ENCODE measurements at regions not wholly inside any gene's neighbourhood (a gene's known extent, or its start where the extent isn't known, plus 50 kb on each side); places are given as distances from the start of the nearest gene placed in this dataset.

DNA sequence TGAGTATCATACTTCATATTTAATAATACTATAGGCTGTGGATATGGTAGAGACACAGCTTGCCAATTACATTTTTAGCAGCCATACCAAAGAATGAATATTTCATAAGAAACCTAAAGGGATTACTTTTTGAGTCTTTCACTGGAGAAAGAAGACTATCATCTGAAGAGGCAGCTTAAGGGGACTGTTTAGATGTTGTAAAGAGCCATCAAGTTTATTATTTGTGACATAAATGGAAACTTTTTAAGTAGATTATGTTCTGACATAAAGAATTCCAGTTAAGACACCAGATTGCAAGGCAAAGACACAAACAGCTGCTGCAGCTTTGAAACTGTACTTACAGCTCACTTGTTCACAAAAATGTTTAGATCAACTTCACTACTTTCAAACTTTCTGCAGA lies 429.4 kb downstream of the TFAP2A start:
- Histone ChIP-seq H3K4me3 (replicated peaks in 1 of 2; ENCODE audit: low read depth in 1 of 2, low read length in 2 of 2) (no peak overlapping the region), H3K79me2 (ENCODE audit: insufficient read depth, low read length) (no peaks in the 10 kb centered on the region), H3K36me3 (ENCODE audit: control insufficient read depth in 1 of 2, insufficient read depth in 2 of 2, low read length in 2 of 2) (no peaks in the 10 kb centered on the region), H3K9ac (ENCODE audit: low read length) (no peak overlapping the region), H3K9me3 (ENCODE audit: control insufficient read depth in 1 of 2, insufficient read depth in 1 of 2, low read depth in 1 of 2, low read length in 2 of 2) (no peaks in the 10 kb centered on the region), H2AFZ (ENCODE audit: low read depth, low read length, poor library complexity, severe bottlenecking) (no peak overlapping the region), H3K9me2 (ENCODE audit: insufficient read depth) (no peaks in the 10 kb centered on the region), H3K27ac (ENCODE audit: low read depth, low read length) (no peak overlapping the region), H3K27me3 (ENCODE audit: insufficient read depth, low read length) (no peaks in the 10 kb centered on the region), H3K4me2 (ENCODE audit: low read length) (no peak overlapping the region), H4K20me1 (ENCODE audit: insufficient read depth) (no peaks in the 10 kb centered on the region), H3K4me1 (ENCODE audit: control insufficient read depth in 1 of 2, insufficient read depth in 2 of 2, low read length in 2 of 2) (no peaks in the 10 kb centered on the region)
- no peak for TF ChIP-seq POLR2AphosphoS5 (IDR thresholded peaks at IDR 0.05; ENCODE audit: low read depth, low read length)
- TF ChIP-seq ZFX (IDR thresholded peaks at IDR 0.05): no peak
- TF ChIP-seq JUND (IDR thresholded peaks at IDR 0.05): no peak
- no peak for TF ChIP-seq ELF1 (IDR thresholded peaks at IDR 0.05; ENCODE audit: borderline replicate concordance, low read depth)
- TF ChIP-seq TCF7L2 (IDR thresholded peaks at IDR 0.05; ENCODE audit: borderline replicate concordance, extremely low read depth, insufficient read depth, insufficient read length): no peak
- TF ChIP-seq, protein P1, sequence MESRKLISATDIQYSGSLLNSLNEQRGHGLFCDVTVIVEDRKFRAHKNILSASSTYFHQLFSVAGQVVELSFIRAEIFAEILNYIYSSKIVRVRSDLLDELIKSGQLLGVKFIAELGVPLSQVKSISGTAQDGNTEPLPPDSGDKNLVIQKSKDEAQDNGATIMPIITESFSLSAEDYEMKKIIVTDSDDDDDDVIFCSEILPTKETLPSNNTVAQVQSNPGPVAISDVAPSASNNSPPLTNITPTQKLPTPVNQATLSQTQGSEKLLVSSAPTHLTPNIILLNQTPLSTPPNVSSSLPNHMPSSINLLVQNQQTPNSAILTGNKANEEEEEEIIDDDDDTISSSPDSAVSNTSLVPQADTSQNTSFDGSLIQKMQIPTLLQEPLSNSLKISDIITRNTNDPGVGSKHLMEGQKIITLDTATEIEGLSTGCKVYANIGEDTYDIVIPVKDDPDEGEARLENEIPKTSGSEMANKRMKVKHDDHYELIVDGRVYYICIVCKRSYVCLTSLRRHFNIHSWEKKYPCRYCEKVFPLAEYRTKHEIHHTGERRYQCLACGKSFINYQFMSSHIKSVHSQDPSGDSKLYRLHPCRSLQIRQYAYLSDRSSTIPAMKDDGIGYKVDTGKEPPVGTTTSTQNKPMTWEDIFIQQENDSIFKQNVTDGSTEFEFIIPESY (IDR thresholded peaks at IDR 0.05; ENCODE audit: extremely low read depth, insufficient replicate concordance, low read length): no peak
- no peak for TF ChIP-seq SIN3A (IDR thresholded peaks at IDR 0.05; ENCODE audit: low read depth)
- POLR2A ChIA-PET: no interaction called here
- BruUV-seq (replicated peaks): no TSS peak
- ATAC-seq (no peak), DNase-seq (ENCODE audit: low read depth, low spot score) (no peak)
- RAD21 ChIA-PET (ENCODE audit: low non-redundant PET in 1 of 2, low total read pairs in 2 of 2, uncharacterized antibody in 2 of 2, unreplicated experiment in 2 of 2): no interaction called here
- CTCF ChIA-PET: no interaction called here
- intact Hi-C loops (cut with micrococcal nuclease): no loop called here

DNA sequence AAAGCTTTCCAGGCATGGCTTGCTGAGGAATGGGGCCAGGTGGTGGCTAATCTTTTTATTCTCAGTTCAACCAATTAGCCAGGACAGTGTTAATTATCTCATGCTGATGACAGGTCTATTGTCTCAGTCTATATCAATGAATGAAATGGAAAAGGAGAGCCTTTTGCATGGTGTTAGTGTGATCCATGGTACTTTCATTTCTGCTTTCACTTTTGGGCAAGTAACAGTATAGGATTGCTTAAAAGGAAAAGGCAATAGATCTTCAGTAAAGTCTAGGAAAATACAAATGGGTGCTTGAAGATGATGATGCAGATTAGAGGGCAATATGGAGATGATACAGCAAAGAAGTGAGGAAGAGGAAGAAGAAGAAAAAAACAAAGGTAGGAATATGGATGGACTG lies 430.3 kb downstream of the TFAP2A start:
- Histone ChIP-seq H3K27me3 (ENCODE audit: insufficient read depth, low read length) (no peaks in the 10 kb centered on the region), H3K9me2 (ENCODE audit: insufficient read depth) (no peaks in the 10 kb centered on the region), H3K4me3 (replicated peaks in 1 of 2; ENCODE audit: low read depth in 1 of 2, low read length in 2 of 2) (no peak overlapping the region), H4K20me1 (ENCODE audit: insufficient read depth) (no peaks in the 10 kb centered on the region), H3K4me2 (ENCODE audit: low read length) (no peak overlapping the region), H2AFZ (ENCODE audit: low read depth, low read length, poor library complexity, severe bottlenecking) (no peak overlapping the region), H3K9me3 (ENCODE audit: control insufficient read depth in 1 of 2, insufficient read depth in 1 of 2, low read depth in 1 of 2, low read length in 2 of 2) (no peaks in the 10 kb centered on the region), H3K36me3 (ENCODE audit: control insufficient read depth in 1 of 2, insufficient read depth in 2 of 2, low read length in 2 of 2) (no peaks in the 10 kb centered on the region), H3K4me1 (ENCODE audit: control insufficient read depth in 1 of 2, insufficient read depth in 2 of 2, low read length in 2 of 2) (no peaks in the 10 kb centered on the region), H3K79me2 (ENCODE audit: insufficient read depth, low read length) (no peaks in the 10 kb centered on the region), H3K9ac (ENCODE audit: low read length) (no peak overlapping the region), H3K27ac (ENCODE audit: low read depth, low read length) (no peak overlapping the region)
- TF ChIP-seq, protein P2, sequence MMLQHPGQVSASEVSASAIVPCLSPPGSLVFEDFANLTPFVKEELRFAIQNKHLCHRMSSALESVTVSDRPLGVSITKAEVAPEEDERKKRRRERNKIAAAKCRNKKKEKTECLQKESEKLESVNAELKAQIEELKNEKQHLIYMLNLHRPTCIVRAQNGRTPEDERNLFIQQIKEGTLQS (IDR thresholded peaks at IDR 0.05): no peak
- TF ChIP-seq ZFX (IDR thresholded peaks at IDR 0.05) (no peak), POLR2AphosphoS5 (IDR thresholded peaks at IDR 0.05; ENCODE audit: low read depth, low read length) (no peak), YY1 (IDR thresholded peaks at IDR 0.05; ENCODE audit: extremely low read depth, insufficient replicate concordance, low read depth, low read length) (no peak)
- ChIA-PET CTCF (no interaction called here), POLR2A (no interaction called here), RAD21 (ENCODE audit: low non-redundant PET in 1 of 2, low total read pairs in 2 of 2, uncharacterized antibody in 2 of 2, unreplicated experiment in 2 of 2) (no interaction called here)
- BruUV-seq (replicated peaks): no TSS peak
- DNase-seq (ENCODE audit: low read depth, low spot score) (no peak), ATAC-seq (no peak)
- intact Hi-C loops (cut with micrococcal nuclease): no loop called here
